SK-N-SH treated with all-trans-retinoic acid at 6 μM for 48 hours (cell line): ENCODE measurements at regions not wholly inside any gene's neighbourhood (a gene's known extent, or its start where the extent isn't known, plus 50 kb on each side); places are given as distances from the start of the nearest gene placed in this dataset.
"Not testable (repeated sequence)": the region's sequence is repeated elsewhere in the genome, so short reads cannot be mapped to it uniquely, and the experiment has no call there.

Experiments
- CSDC2 ChIP-seq: fragments of 250-450 bp; sonication (Bioruptor Pico); IDR thresholded peaks from 2 replicates; pipeline ENCODE4 v1.5.0; 2020; ENCODE audit warnings: mild to moderate bottlenecking, moderate library complexity
- CSRNP3 ChIP-seq: fragments of 250-450 bp; sonication (Bioruptor Pico); IDR thresholded peaks from 2 replicates; pipeline ENCODE4 v1.5.1; 2021; ENCODE audit warnings: mild to moderate bottlenecking, moderate library complexity
- PATZ1 ChIP-seq: fragments of 250-450 bp; sonication (Bioruptor Pico); IDR thresholded peaks from 2 replicates; pipeline ENCODE4 v1.8.0; 2020; ENCODE audit warnings: mild to moderate bottlenecking, moderate library complexity, borderline replicate concordance
- RARB ChIP-seq: fragments of 250-450 bp; sonication (Bioruptor Pico); IDR thresholded peaks from 2 replicates; pipeline ENCODE4 v1.8.0; 2021; ENCODE audit warnings: mild to moderate bottlenecking, moderate library complexity
- ZFP30 ChIP-seq: fragments of 450-650 bp; formaldehyde crosslinking; IDR thresholded peaks from 2 replicates; pipeline ENCODE4 v1.5.0; 2022; ENCODE audit warnings: mild to moderate bottlenecking, moderate library complexity

DNA sequence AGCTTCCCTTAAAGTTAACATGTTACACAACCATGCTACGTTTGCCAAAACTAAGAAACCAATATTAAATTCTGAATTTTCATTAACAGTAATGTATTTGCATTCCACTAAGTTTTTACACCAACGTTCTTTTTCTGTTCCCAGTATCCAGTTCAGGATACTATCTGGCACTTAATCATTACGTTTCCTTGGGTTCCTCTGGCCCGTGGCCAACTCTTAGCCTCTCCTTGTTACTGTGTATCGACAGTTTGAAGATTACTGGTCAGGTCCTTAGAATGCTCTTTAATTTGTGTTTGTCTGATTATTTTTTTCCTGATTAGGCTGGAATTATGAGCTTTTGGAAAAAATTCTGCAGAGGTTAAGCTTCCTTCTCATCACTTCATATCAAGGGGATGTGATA is 95.5 kb downstream of the GOLGA8K start:
- TF ChIP-seq CSDC2, PATZ1, RARB, ZFP30, CSRNP3 (CRISPR knock-in tag): not testable (repeated sequence)
